ENCODE measurements at regions not wholly inside any gene's neighbourhood (a gene's known extent, or its start where the extent isn't known, plus 50 kb on each side); places are given as distances from the start of the nearest gene placed in this dataset.

DNA sequence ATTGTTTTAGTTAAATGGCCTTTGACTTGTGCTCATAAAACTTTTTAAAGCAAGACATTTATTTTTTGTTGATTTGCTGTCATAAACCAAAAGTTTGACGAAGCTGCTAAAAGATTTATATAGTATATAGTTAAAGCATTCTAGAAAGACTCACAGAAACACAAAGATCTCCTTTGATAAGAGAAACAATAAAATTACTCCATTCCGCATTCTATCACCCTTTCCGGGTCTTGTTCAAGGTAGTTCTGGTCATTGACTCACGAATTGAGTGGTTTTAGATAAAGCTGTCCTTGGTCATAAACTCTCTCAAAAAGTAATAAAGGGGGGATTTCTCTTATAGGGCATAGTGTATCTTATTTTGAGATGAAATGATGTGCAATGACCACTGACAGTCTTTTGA, 1010.5 kb upstream of the NCAM2 start:
- ATAC-seq (ENCODE audit: insufficient number of reproducible peaks, low FRiP score, low read depth) = no peak
- TF ChIP-seq, protein P1, sequence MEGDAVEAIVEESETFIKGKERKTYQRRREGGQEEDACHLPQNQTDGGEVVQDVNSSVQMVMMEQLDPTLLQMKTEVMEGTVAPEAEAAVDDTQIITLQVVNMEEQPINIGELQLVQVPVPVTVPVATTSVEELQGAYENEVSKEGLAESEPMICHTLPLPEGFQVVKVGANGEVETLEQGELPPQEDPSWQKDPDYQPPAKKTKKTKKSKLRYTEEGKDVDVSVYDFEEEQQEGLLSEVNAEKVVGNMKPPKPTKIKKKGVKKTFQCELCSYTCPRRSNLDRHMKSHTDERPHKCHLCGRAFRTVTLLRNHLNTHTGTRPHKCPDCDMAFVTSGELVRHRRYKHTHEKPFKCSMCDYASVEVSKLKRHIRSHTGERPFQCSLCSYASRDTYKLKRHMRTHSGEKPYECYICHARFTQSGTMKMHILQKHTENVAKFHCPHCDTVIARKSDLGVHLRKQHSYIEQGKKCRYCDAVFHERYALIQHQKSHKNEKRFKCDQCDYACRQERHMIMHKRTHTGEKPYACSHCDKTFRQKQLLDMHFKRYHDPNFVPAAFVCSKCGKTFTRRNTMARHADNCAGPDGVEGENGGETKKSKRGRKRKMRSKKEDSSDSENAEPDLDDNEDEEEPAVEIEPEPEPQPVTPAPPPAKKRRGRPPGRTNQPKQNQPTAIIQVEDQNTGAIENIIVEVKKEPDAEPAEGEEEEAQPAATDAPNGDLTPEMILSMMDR (IDR thresholded peaks at IDR 0.05) = no peak
- no peaks in the 10 kb centered on the region for H3K9me3 ChIP-seq
- H3K4me3 ChIP-seq = no peak overlapping the region
- H3K36me3 ChIP-seq = no peaks in the 10 kb centered on the region
- no peaks in the 10 kb centered on the region for H3K4me1 ChIP-seq (ENCODE audit: control insufficient read depth in 1 of 2, low read depth in 2 of 2)
- H3K27me3 ChIP-seq (replicated peaks; ENCODE audit: insufficient read depth) = no peaks in the 10 kb centered on the region
- no peak overlapping the region for H3K27ac ChIP-seq
- no peak for DNase-seq (ENCODE audit: low spot score)

DNA sequence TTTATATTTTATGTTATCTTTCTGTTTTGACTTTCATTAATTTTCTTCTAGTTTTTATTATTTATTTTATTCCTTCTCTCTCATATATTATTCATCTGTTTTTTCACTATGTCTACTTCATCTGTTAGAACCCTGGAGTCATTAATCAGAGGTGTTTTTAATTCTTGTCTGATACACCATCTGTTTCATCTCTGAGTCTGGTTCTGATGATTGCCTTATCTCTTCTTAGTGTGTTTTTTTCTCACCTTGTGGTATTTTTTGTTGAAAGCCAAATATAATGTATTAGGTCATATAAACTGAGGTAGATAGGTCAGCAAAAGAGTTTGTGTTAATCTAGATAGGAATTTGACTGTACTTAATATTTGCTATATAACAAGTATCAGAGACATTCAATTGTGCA, 1005.7 kb upstream of the NCAM2 start:
- H3K4me1 ChIP-seq (ENCODE audit: control insufficient read depth in 1 of 2, low read depth in 2 of 2) = no peaks in the 10 kb centered on the region
- H3K4me3 ChIP-seq = no peak overlapping the region
- H3K9me3 ChIP-seq = no peaks in the 10 kb centered on the region
- ATAC-seq (ENCODE audit: insufficient number of reproducible peaks, low FRiP score, low read depth) (no peak), DNase-seq (ENCODE audit: low spot score) (no peak)
- H3K27ac ChIP-seq = no peak overlapping the region
- no peaks in the 10 kb centered on the region for H3K27me3 ChIP-seq (replicated peaks; ENCODE audit: insufficient read depth)
- no peaks in the 10 kb centered on the region for H3K36me3 ChIP-seq
- TF ChIP-seq, protein P1 (IDR thresholded peaks at IDR 0.05) = no peak

DNA sequence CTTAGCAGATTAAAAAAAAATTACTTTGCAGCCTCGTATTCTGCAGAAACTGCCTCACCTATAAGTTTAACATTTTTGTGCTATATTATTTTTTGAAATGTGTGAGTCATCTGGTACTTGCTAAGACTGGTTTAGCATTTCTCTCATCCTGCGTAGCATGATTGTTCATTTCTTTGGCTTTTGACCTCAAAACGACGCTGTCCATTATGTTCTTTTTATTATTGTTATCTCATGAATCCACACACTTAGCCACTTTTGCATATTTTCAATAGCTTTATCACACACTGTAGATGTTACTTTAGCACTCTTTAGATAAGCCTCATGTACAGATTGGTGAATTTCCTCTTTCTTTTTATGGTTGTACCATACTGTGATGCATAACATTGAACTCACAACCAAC, 1004.9 kb upstream of the NCAM2 start:
- Histone ChIP-seq H3K9me3 (no peaks in the 10 kb centered on the region), H3K4me3 (no peak overlapping the region), H3K27ac (no peak overlapping the region), H3K27me3 (replicated peaks; ENCODE audit: insufficient read depth) (no peaks in the 10 kb centered on the region), H3K4me1 (ENCODE audit: control insufficient read depth in 1 of 2, low read depth in 2 of 2) (no peaks in the 10 kb centered on the region), H3K36me3 (no peaks in the 10 kb centered on the region)
- ATAC-seq (ENCODE audit: insufficient number of reproducible peaks, low FRiP score, low read depth) (no peak), DNase-seq (ENCODE audit: low spot score) (no peak)
- TF ChIP-seq, protein P1 (IDR thresholded peaks at IDR 0.05) = no peak

DNA sequence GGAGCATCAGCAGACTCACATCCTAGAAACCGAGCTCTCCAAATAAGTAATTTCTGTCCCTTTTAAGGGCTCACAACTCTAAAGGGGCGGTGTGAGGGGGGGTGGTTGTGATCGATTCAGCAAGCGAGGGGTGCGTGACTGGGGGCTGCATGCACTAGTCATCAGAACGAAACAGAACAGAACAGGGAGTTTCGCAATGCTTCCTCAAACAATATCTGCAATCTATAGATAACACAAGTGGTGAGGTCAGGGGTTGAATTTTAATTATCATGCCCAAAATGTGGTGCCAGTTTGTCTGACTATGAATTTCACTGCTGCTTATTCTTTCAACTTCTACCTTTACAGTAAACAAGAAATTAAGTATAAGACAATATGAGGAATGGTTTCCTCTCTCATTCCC, 1003.0 kb upstream of the NCAM2 start:
- Histone ChIP-seq H3K27ac (no peak overlapping the region), H3K4me1 (ENCODE audit: control insufficient read depth in 1 of 2, low read depth in 2 of 2) (no peaks in the 10 kb centered on the region), H3K36me3 (no peaks in the 10 kb centered on the region), H3K27me3 (replicated peaks; ENCODE audit: insufficient read depth) (no peaks in the 10 kb centered on the region), H3K4me3 (no peak overlapping the region), H3K9me3 (no peaks in the 10 kb centered on the region)
- TF ChIP-seq, protein P1 (IDR thresholded peaks at IDR 0.05) = no peak
- ATAC-seq (ENCODE audit: insufficient number of reproducible peaks, low FRiP score, low read depth) = no peak
- DNase-seq (ENCODE audit: low spot score) = no peak

DNA sequence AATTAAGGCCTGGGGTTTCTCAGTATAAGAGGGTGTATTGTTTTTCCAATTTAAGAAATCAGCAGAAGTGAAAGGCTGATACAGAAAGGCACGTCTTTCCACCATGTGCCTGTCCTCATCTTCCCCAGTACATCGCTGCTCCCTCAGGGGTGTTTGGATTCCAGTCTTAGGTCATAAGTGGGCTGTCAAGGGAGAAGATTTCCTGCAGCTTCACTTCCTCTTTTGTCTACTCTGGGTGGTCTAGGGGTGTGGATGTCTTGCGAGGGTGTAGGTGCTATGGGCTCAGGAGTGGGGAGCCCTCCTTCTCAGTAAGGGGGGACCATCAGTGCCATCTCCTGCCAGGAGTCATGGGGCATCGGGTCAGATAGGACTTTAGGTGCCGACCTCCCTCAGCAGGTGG, 999.8 kb upstream of the NCAM2 start:
- DNase-seq (ENCODE audit: low spot score) (no peak), ATAC-seq (ENCODE audit: insufficient number of reproducible peaks, low FRiP score, low read depth) (no peak)
- no peak overlapping the region for H3K4me3 ChIP-seq
- H3K27ac ChIP-seq = no peak overlapping the region
- no peaks in the 10 kb centered on the region for H3K27me3 ChIP-seq (replicated peaks; ENCODE audit: insufficient read depth)
- no peaks in the 10 kb centered on the region for H3K9me3 ChIP-seq
- no peaks in the 10 kb centered on the region for H3K36me3 ChIP-seq
- no peaks in the 10 kb centered on the region for H3K4me1 ChIP-seq (ENCODE audit: control insufficient read depth in 1 of 2, low read depth in 2 of 2)
- TF ChIP-seq, protein P1 (IDR thresholded peaks at IDR 0.05) = no peak
